ENCODE measurements at regions not wholly inside any gene's neighbourhood (a gene's known extent, or its start where the extent isn't known, plus 50 kb on each side); places are given as distances from the start of the nearest gene placed in this dataset.

DNA sequence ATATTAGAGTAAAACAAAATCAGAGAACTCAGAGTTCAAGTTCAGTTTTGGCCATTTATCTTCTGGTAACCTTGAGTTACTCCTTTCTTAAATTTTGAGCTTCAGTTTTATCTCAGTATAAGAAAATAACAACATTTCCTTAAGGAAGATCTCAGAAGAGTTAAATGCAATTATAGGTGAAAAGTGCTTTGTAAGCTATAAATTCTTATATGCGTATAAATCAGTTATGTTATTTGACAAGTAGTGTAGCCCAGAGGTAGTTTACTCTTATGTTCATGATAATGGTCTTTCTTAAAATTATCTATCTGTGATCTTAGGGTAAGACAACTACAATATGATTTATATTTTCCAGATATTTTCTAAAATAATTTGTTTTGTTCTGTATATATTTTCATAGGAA, 89.8 kb downstream of the LHX9 start:
- H3K9me3 ChIP-seq (ENCODE audit: control insufficient read depth in 1 of 2, low read length in 2 of 2) = no peaks in the 10 kb centered on the region
- H3K36me3 ChIP-seq (ENCODE audit: control insufficient read depth in 1 of 2, insufficient read depth in 2 of 2, low read length in 2 of 2) = no peaks in the 10 kb centered on the region
- no peaks in the 10 kb centered on the region for H3K27me3 ChIP-seq (ENCODE audit: low read depth, low read length)
- no peak overlapping the region for H3K4me3 ChIP-seq (ENCODE audit: low read depth in 1 of 2, low read length in 2 of 2)
- H3K4me1 ChIP-seq (ENCODE audit: control insufficient read depth in 1 of 2, insufficient read depth in 2 of 2, low read length in 2 of 2) = no peaks in the 10 kb centered on the region
- H3K27ac ChIP-seq (ENCODE audit: low read length) = no peak overlapping the region

DNA sequence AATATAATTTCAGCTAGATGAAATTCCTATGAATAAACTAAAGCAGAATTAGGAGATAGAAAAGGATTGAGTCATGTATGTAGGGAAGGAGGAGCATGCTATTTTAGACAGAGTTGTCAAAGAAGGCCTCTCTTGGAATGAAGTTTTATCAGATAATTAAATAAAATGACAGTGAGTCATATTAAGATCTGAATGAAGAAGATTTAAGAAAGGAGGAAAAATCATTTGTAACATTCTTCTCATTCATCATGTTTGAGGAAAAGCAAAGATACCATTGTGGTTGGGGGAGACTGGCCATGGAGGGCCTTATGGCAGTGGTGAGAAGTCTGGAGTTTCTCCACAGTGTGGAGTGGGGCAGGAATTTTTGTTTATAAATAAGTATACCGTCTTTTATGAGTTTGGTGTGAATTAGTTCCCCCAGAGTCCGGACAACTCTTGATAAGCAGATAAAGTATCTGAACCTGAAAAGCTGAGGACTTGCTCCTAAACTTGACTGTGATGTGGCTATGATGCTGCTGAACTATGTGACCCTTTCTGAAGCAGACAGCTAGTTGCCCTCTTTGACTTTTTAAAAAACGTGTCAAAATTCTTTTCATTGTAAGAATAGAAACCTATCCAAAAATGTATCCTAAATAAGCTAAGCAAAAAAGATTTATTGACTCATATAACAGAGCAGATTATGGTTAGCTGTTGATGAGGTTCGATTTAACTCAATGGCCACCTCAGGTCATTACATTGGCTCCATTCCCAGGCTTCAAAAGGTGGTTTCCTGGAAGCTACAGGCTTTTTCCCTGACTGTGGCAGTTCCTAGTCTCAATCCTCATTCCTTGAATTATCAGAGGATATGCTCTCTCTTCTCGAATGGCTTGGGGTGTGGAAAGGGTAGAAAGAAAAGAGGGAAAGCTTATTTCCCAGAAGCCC, 90.8 kb downstream of the LHX9 start:
- H3K4me3 ChIP-seq (ENCODE audit: low read depth in 1 of 2, low read length in 2 of 2) = no peak overlapping the region
- H3K36me3 ChIP-seq (ENCODE audit: control insufficient read depth in 1 of 2, insufficient read depth in 2 of 2, low read length in 2 of 2) = no peaks in the 10 kb centered on the region
- H3K4me1 ChIP-seq (ENCODE audit: control insufficient read depth in 1 of 2, insufficient read depth in 2 of 2, low read length in 2 of 2) = no peaks in the 10 kb centered on the region
- no peaks in the 10 kb centered on the region for H3K27me3 ChIP-seq (ENCODE audit: low read depth, low read length)
- H3K9me3 ChIP-seq (ENCODE audit: control insufficient read depth in 1 of 2, low read length in 2 of 2) = no peaks in the 10 kb centered on the region
- no peak overlapping the region for H3K27ac ChIP-seq (ENCODE audit: low read length)

DNA sequence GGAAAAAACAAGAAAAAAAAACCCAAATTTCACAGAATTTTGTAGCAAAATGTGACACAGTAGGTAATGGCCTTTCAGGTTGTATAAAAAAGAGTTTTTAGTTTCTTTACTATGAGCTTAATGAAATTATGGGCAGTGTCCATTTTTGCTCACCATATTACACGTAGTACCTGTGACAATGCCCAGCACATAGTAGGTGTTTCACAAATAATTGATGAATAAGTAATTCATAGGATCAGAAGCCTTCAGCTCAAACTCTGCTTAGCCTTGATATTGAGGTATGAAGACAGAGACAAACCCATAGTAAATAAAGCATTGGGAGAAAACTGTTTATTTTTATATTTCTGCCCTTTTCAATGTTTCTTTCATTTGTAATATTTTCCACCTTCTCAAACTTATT, 97.2 kb downstream of the LHX9 start:
- Histone ChIP-seq H3K9me3 (ENCODE audit: control insufficient read depth in 1 of 2, low read length in 2 of 2) (no peaks in the 10 kb centered on the region), H3K27ac (ENCODE audit: low read length) (no peak overlapping the region), H3K4me3 (ENCODE audit: low read depth in 1 of 2, low read length in 2 of 2) (no peak overlapping the region), H3K36me3 (ENCODE audit: control insufficient read depth in 1 of 2, insufficient read depth in 2 of 2, low read length in 2 of 2) (no peaks in the 10 kb centered on the region), H3K4me1 (ENCODE audit: control insufficient read depth in 1 of 2, insufficient read depth in 2 of 2, low read length in 2 of 2) (no peaks in the 10 kb centered on the region), H3K27me3 (ENCODE audit: low read depth, low read length) (no peaks in the 10 kb centered on the region)

DNA sequence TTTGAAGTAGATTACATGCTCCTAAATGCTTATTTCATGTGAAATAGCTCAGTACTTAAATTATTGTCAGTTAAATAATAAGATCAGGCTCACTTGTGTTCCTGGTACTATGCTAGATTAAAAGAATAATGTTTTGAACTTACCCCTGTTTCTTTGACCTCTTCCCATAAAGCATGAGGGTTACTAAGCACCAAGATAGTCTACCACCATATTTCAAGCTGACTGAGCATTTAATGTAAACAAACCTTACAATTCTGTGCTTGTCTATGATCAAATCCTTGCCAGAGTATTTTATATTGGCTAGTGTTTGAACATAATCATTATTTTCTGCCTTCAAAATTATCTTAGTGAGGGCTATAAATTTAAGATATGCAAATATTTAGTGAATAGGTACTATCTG, 98.1 kb downstream of the LHX9 start:
- no peaks in the 10 kb centered on the region for H3K4me1 ChIP-seq (ENCODE audit: control insufficient read depth in 1 of 2, insufficient read depth in 2 of 2, low read length in 2 of 2)

DNA sequence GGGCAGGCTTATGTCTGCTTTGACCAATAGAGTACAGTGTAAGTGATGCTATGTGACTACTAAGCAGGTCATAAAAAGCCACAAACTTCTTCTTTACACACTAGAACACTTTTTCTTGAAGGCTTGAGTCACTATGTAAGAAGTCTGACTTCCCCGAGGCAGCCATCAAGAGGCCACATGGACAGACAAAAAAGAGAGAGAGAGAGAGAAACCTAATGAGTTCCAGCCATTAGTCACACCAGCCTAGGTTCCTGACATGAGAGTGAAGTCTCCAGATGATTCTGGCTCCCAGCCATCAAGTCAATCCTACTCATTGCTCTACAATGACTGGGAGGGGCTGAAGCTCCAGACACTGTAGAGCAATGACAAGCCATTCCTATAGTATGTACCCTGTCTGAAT, 101.4 kb downstream of the LHX9 start:
- Histone ChIP-seq H3K27ac (ENCODE audit: low read length) (no peak overlapping the region), H3K27me3 (ENCODE audit: low read depth, low read length) (no peaks in the 10 kb centered on the region), H3K36me3 (ENCODE audit: control insufficient read depth in 1 of 2, insufficient read depth in 2 of 2, low read length in 2 of 2) (no peaks in the 10 kb centered on the region), H3K4me1 (ENCODE audit: control insufficient read depth in 1 of 2, insufficient read depth in 2 of 2, low read length in 2 of 2) (no peaks in the 10 kb centered on the region), H3K4me3 (ENCODE audit: low read depth in 1 of 2, low read length in 2 of 2) (no peak overlapping the region), H3K9me3 (ENCODE audit: control insufficient read depth in 1 of 2, low read length in 2 of 2) (no peaks in the 10 kb centered on the region)

More for the DNA sequence above, 98.1 kb downstream of the LHX9 start:
- no peaks in the 10 kb centered on the region for H3K27me3 ChIP-seq (ENCODE audit: low read depth, low read length)
- H3K27ac ChIP-seq (ENCODE audit: low read length) = no peak overlapping the region
- H3K36me3 ChIP-seq (ENCODE audit: control insufficient read depth in 1 of 2, insufficient read depth in 2 of 2, low read length in 2 of 2) = no peaks in the 10 kb centered on the region
- no peaks in the 10 kb centered on the region for H3K9me3 ChIP-seq (ENCODE audit: control insufficient read depth in 1 of 2, low read length in 2 of 2)
- H3K4me3 ChIP-seq (ENCODE audit: low read depth in 1 of 2, low read length in 2 of 2) = no peak overlapping the region

DNA sequence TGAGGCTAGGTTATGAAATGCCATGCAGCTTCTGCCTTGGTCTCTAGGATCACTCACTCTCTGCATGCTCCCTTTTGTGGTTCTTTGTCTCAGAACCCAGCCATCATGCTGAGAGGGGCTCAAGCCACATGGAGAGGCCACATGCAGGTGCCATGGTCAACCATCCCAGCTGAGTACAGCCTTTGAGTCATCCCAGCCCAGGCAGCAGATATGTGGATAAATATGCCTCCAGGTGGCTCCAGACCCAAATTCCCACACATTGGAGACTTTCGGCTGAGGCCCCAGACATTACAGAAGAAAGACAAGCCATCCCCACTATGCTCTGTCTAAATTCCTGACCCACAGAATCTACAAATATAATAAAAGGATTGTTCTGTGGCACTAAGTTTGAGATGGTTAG, 102.0 kb downstream of the LHX9 start:
- Histone ChIP-seq H3K36me3 (ENCODE audit: control insufficient read depth in 1 of 2, insufficient read depth in 2 of 2, low read length in 2 of 2) (no peaks in the 10 kb centered on the region), H3K4me3 (ENCODE audit: low read depth in 1 of 2, low read length in 2 of 2) (no peak overlapping the region), H3K4me1 (ENCODE audit: control insufficient read depth in 1 of 2, insufficient read depth in 2 of 2, low read length in 2 of 2) (no peaks in the 10 kb centered on the region), H3K27ac (ENCODE audit: low read length) (no peak overlapping the region), H3K27me3 (ENCODE audit: low read depth, low read length) (no peaks in the 10 kb centered on the region), H3K9me3 (ENCODE audit: control insufficient read depth in 1 of 2, low read length in 2 of 2) (no peaks in the 10 kb centered on the region)

DNA sequence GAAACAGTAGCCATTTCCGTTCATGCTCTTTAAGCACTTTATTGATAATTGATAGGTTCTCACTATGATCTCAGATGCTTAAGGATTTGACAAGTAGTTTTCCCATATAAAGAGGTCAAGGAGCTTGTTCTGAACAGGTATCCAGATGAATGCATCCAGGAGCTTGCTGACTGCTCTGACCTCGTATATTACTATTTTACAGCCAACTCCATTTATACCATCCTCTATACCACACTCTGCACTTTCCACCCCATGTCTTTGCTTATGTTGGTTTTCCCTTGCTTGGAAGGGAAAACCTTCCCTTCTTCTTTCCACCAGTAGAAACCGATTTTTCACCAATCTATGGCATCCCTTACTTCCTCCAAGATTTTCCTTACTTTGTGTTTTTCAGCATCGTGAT, 107.2 kb downstream of the LHX9 start:
- H3K27ac ChIP-seq (ENCODE audit: low read length) = no peak overlapping the region
- H3K4me1 ChIP-seq (ENCODE audit: control insufficient read depth in 1 of 2, insufficient read depth in 2 of 2, low read length in 2 of 2) = no peaks in the 10 kb centered on the region
- H3K9me3 ChIP-seq (ENCODE audit: control insufficient read depth in 1 of 2, low read length in 2 of 2) = no peaks in the 10 kb centered on the region
- no peaks in the 10 kb centered on the region for H3K36me3 ChIP-seq (ENCODE audit: control insufficient read depth in 1 of 2, insufficient read depth in 2 of 2, low read length in 2 of 2)
- no peaks in the 10 kb centered on the region for H3K27me3 ChIP-seq (ENCODE audit: low read depth, low read length)
- H3K4me3 ChIP-seq (ENCODE audit: low read depth in 1 of 2, low read length in 2 of 2) = no peak overlapping the region

DNA sequence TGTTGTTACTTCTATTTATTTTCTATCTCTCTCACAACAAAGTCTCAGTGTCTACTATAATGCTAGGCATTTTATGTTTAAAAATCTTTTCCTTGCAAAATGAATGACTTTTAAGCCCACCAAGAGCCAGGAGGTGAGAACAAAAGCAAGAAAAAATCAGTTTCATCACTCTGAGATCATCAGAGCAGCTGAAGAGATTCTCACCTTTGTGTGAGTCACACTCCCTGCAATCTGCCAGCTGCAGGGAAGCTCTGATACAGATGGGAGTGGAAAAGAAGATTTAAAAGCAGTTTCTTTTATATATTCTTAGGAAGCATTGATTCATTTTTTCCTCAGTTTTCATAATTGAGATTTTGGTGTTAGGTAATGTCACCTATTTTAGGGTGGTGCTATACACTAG, 107.6 kb downstream of the LHX9 start:
- Histone ChIP-seq H3K9me3 (ENCODE audit: control insufficient read depth in 1 of 2, low read length in 2 of 2) (no peaks in the 10 kb centered on the region), H3K27me3 (ENCODE audit: low read depth, low read length) (no peaks in the 10 kb centered on the region), H3K4me1 (ENCODE audit: control insufficient read depth in 1 of 2, insufficient read depth in 2 of 2, low read length in 2 of 2) (no peaks in the 10 kb centered on the region), H3K27ac (ENCODE audit: low read length) (no peak overlapping the region), H3K4me3 (ENCODE audit: low read depth in 1 of 2, low read length in 2 of 2) (no peak overlapping the region), H3K36me3 (ENCODE audit: control insufficient read depth in 1 of 2, insufficient read depth in 2 of 2, low read length in 2 of 2) (no peaks in the 10 kb centered on the region)

DNA sequence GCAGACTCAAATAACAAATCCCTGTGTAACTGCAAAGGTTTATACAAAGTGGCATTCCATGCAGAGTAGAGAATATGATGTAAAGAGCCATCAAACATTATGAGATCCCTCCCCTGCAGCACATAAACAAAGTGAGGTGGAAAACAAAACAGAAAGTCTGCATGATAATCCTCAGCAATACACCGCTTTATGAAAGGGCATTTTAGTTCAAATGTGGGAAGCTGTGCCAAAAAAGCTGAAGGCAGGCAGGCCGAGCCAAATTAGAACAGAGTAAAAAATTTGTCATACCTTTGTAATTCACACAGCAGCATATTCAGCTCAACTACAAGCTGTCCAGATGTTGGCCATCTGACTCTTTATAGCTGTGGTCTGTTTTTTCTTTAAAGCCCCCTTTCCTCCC, 113.5 kb downstream of the LHX9 start:
- Histone ChIP-seq H3K4me3 (ENCODE audit: low read depth in 1 of 2, low read length in 2 of 2) (no peak overlapping the region), H3K27ac (ENCODE audit: low read length) (no peak overlapping the region), H3K27me3 (ENCODE audit: low read depth, low read length) (no peaks in the 10 kb centered on the region), H3K36me3 (ENCODE audit: control insufficient read depth in 1 of 2, insufficient read depth in 2 of 2, low read length in 2 of 2) (no peaks in the 10 kb centered on the region), H3K9me3 (ENCODE audit: control insufficient read depth in 1 of 2, low read length in 2 of 2) (no peaks in the 10 kb centered on the region), H3K4me1 (ENCODE audit: control insufficient read depth in 1 of 2, insufficient read depth in 2 of 2, low read length in 2 of 2) (no peaks in the 10 kb centered on the region)

DNA sequence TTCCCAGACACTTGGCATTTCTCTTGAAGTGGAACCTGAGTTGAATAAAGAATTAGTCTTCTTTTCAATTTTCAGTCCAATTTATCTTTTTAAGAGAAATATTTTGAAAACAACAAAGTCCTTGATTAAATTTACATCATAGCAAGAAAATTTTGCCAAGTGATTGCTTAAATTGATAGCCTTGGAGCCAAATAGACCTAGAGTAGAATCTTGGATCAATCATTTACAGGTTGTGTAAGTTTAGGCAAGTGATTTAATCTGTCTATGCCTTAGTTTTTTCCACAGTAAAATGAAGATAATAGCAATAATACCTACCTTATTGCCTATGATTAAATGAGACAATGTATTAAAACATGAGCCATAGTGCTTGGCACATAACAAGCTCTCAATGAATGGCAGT, 113.9 kb downstream of the LHX9 start:
- Histone ChIP-seq H3K27ac (ENCODE audit: low read length) (no peak overlapping the region), H3K4me3 (ENCODE audit: low read depth in 1 of 2, low read length in 2 of 2) (no peak overlapping the region), H3K9me3 (ENCODE audit: control insufficient read depth in 1 of 2, low read length in 2 of 2) (no peaks in the 10 kb centered on the region), H3K36me3 (ENCODE audit: control insufficient read depth in 1 of 2, insufficient read depth in 2 of 2, low read length in 2 of 2) (no peaks in the 10 kb centered on the region), H3K27me3 (ENCODE audit: low read depth, low read length) (no peaks in the 10 kb centered on the region), H3K4me1 (ENCODE audit: control insufficient read depth in 1 of 2, insufficient read depth in 2 of 2, low read length in 2 of 2) (no peaks in the 10 kb centered on the region)

DNA sequence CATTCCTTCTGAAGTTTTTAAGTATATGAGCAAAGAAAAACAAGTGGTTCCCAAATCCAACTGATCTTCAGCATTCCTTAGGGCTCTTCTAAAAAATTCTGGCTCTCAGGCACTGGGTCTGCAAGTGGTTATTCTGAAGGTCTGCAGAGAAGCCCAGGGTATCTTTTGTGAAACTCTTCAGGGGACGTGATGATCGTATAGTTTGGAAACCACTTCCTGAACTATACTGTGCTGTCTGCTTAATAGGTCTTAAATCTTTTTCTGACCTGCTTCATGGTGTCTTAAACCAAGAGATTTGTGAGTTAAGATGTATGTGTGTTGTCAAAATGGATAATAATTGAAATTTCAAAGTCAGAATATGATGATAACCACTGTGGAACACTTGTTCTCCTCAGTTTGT, 115.5 kb downstream of the LHX9 start:
- H3K27ac ChIP-seq (ENCODE audit: low read length) = no peak overlapping the region
- no peaks in the 10 kb centered on the region for H3K9me3 ChIP-seq (ENCODE audit: control insufficient read depth in 1 of 2, low read length in 2 of 2)
- H3K4me3 ChIP-seq (ENCODE audit: low read depth in 1 of 2, low read length in 2 of 2) = no peak overlapping the region
- H3K36me3 ChIP-seq (ENCODE audit: control insufficient read depth in 1 of 2, insufficient read depth in 2 of 2, low read length in 2 of 2) = no peaks in the 10 kb centered on the region
- H3K27me3 ChIP-seq (ENCODE audit: low read depth, low read length) = no peaks in the 10 kb centered on the region
- no peaks in the 10 kb centered on the region for H3K4me1 ChIP-seq (ENCODE audit: control insufficient read depth in 1 of 2, insufficient read depth in 2 of 2, low read length in 2 of 2)

DNA sequence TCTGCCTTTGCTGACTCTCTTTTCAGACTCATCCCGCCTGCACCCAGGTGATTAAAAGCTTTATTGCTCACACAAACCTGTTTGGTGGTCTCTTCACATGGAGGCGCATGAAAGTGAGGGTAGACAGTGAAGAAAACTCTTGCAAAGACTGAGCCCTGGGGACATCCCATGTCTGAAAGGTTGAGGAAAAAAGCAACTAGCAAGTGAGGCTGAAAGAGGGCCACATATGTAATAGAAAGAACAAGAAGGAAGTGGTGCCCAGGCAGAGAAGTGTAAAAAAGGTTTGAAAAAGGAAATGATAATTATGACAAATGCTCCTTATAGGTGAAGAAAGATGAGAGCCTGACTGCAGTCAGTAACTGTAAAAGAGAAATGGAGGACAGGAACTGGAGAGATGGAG, 115.9 kb upstream of the NEK7 start:
- Histone ChIP-seq H3K36me3 (ENCODE audit: control insufficient read depth in 1 of 2, insufficient read depth in 2 of 2, low read length in 2 of 2) (no peaks in the 10 kb centered on the region), H3K4me1 (ENCODE audit: control insufficient read depth in 1 of 2, insufficient read depth in 2 of 2, low read length in 2 of 2) (no peaks in the 10 kb centered on the region), H3K27me3 (ENCODE audit: low read depth, low read length) (no peaks in the 10 kb centered on the region), H3K9me3 (ENCODE audit: control insufficient read depth in 1 of 2, low read length in 2 of 2) (no peaks in the 10 kb centered on the region), H3K4me3 (ENCODE audit: low read depth in 1 of 2, low read length in 2 of 2) (no peak overlapping the region), H3K27ac (ENCODE audit: low read length) (no peak overlapping the region)

All from muscle layer of duodenum (tissue), 2 donors.